ENCODE measurements at regions not wholly inside any gene's neighbourhood (a gene's known extent, or its start where the extent isn't known, plus 50 kb on each side); places are given as distances from the start of the nearest gene placed in this dataset.

- Histone ChIP-seq H3K36me3 (replicated peaks) (no peaks in the 10 kb centered on the region), H3K4me3 (ENCODE audit: low read depth, low read length) (no peak overlapping the region), H3K27me3 (replicated peaks) (no peaks in the 10 kb centered on the region), H3K27ac (no peak overlapping the region)
- in situ Hi-C loops (cut with HindIII; ENCODE audit: low pct_ligation_motif_present, low sequenced_read_pairs), result no loop called here
- no peak for DNase-seq
- TF ChIP-seq, protein P1, sequence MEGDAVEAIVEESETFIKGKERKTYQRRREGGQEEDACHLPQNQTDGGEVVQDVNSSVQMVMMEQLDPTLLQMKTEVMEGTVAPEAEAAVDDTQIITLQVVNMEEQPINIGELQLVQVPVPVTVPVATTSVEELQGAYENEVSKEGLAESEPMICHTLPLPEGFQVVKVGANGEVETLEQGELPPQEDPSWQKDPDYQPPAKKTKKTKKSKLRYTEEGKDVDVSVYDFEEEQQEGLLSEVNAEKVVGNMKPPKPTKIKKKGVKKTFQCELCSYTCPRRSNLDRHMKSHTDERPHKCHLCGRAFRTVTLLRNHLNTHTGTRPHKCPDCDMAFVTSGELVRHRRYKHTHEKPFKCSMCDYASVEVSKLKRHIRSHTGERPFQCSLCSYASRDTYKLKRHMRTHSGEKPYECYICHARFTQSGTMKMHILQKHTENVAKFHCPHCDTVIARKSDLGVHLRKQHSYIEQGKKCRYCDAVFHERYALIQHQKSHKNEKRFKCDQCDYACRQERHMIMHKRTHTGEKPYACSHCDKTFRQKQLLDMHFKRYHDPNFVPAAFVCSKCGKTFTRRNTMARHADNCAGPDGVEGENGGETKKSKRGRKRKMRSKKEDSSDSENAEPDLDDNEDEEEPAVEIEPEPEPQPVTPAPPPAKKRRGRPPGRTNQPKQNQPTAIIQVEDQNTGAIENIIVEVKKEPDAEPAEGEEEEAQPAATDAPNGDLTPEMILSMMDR (IDR thresholded peaks at IDR 0.05; ENCODE audit: low read depth, low read length, missing control alignments), result no peak
Measured at GRCh38 chrX:97766501-97767095, 882.9 kb downstream of the RPA4 start.

- Histone ChIP-seq H3K27ac (no peak overlapping the region), H3K27me3 (replicated peaks) (no peaks in the 10 kb centered on the region), H3K4me3 (ENCODE audit: low read depth, low read length) (no peak overlapping the region), H3K36me3 (replicated peaks) (no peaks in the 10 kb centered on the region)
- no peak for DNase-seq
- in situ Hi-C loops (cut with HindIII; ENCODE audit: low pct_ligation_motif_present, low sequenced_read_pairs), result no loop called here
- TF ChIP-seq, protein P1 (IDR thresholded peaks at IDR 0.05; ENCODE audit: low read depth, low read length, missing control alignments), result no peak
Measured at GRCh38 chrX:97787311-97787710, 903.6 kb downstream of the RPA4 start.

GRCh38 chrX:97787849-97788248, 904.1 kb downstream of the RPA4 start:
- Histone ChIP-seq H3K27me3 (replicated peaks) (no peaks in the 10 kb centered on the region), H3K36me3 (replicated peaks) (no peaks in the 10 kb centered on the region), H3K4me3 (ENCODE audit: low read depth, low read length) (no peak overlapping the region), H3K27ac (no peak overlapping the region)
- in situ Hi-C loops (cut with HindIII; ENCODE audit: low pct_ligation_motif_present, low sequenced_read_pairs), result no loop called here
- DNase-seq, result no peak
- TF ChIP-seq, protein P1 (IDR thresholded peaks at IDR 0.05; ENCODE audit: low read depth, low read length, missing control alignments), result no peak

GRCh38 chrX:97790850-97791249, 907.1 kb downstream of the RPA4 start:
- Histone ChIP-seq H3K27ac (no peak overlapping the region), H3K36me3 (replicated peaks) (no peaks in the 10 kb centered on the region), H3K27me3 (replicated peaks) (no peaks in the 10 kb centered on the region), H3K4me3 (ENCODE audit: low read depth, low read length) (no peak overlapping the region)
- no peak for DNase-seq
- in situ Hi-C loops (cut with HindIII; ENCODE audit: low pct_ligation_motif_present, low sequenced_read_pairs), result no loop called here
- TF ChIP-seq, protein P1 (IDR thresholded peaks at IDR 0.05; ENCODE audit: low read depth, low read length, missing control alignments), result no peak

GRCh38 chrX:97797076-97797475, 913.4 kb downstream of the RPA4 start:
- Histone ChIP-seq H3K36me3 (replicated peaks) (no peaks in the 10 kb centered on the region), H3K27ac (no peak overlapping the region), H3K27me3 (replicated peaks) (no peaks in the 10 kb centered on the region), H3K4me3 (ENCODE audit: low read depth, low read length) (no peak overlapping the region)
- in situ Hi-C loops (cut with HindIII; ENCODE audit: low pct_ligation_motif_present, low sequenced_read_pairs), result no loop called here
- TF ChIP-seq, protein P1 (IDR thresholded peaks at IDR 0.05; ENCODE audit: low read depth, low read length, missing control alignments), result no peak
- no peak for DNase-seq

DNA sequence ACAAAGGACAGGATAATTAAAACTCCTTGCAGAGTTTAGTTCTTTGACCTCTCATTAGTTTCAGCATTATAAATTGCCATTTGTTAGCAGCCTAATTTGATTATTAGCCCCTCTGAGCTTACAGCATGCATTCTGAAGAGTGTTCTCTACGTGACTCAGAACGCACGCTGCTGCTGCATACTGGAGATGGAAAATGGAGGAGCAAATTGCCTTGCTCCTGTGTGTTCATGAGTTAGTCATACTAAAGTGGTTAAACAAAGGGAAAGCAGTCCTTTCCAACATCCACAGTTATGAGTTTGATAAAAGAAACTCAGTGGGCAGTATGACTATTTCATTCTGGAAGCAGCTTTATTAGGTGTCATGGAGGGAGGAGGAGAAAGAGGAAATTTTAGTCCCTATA, 922.5 kb downstream of the RPA4 start:
- no peaks in the 10 kb centered on the region for H3K27me3 ChIP-seq (replicated peaks)
- H3K36me3 ChIP-seq (replicated peaks), result no peaks in the 10 kb centered on the region
- no peak overlapping the region for H3K4me3 ChIP-seq (ENCODE audit: low read depth, low read length)
- H3K27ac ChIP-seq, result no peak overlapping the region
- no peak for DNase-seq
- TF ChIP-seq, protein P1 (IDR thresholded peaks at IDR 0.05; ENCODE audit: low read depth, low read length, missing control alignments), result no peak
- in situ Hi-C loops (cut with HindIII; ENCODE audit: low pct_ligation_motif_present, low sequenced_read_pairs), result no loop called here

Data from brain microvascular endothelial cell (primary cell).